Natural killer cell (primary cell): ENCODE measurements at regions not wholly inside any gene's neighbourhood (a gene's known extent, or its start where the extent isn't known, plus 50 kb on each side); places are given as distances from the start of the nearest gene placed in this dataset.

Source experiments
- ATAC-seq, 3 donors: fragments of 150-1000 bp in 2 of 3; fragments of 200-7000 bp in 1 of 3; cut with Tn5 transposase; 1 replicate in 1 of 3; 2 replicates in 2 of 3; pipeline ENCODE4 v1.10.0; 2021; ENCODE audit warnings: mild to moderate bottlenecking in 2 of 3, moderate library complexity in 2 of 3
- DNase-seq, 2 donors: peaks; one replicate each; pipeline versions ENCODE4 v3.0.0 to v3.0.0-alpha.2; 2013 to 2021; ENCODE audit warnings: mixed read lengths in 1 of 2
- H3K27ac ChIP-seq: one replicate; pipeline ENCODE4 v1.5.1; 2013; ENCODE audit warnings: mild to moderate bottlenecking, low read length
- H3K27me3 ChIP-seq: one replicate; pipeline ENCODE4 v1.6.1; 2013; ENCODE audit warnings: low read length; ENCODE audit not compliant: control insufficient read depth, insufficient read depth
- H3K36me3 ChIP-seq: one replicate; pipeline ENCODE4 v1.6.1; 2013; ENCODE audit warnings: low read length; ENCODE audit not compliant: control insufficient read depth, insufficient read depth
- H3K4me1 ChIP-seq: one replicate; pipeline ENCODE4 v1.6.1; 2013; ENCODE audit warnings: low read length; ENCODE audit not compliant: control insufficient read depth, insufficient read depth
- H3K4me3 ChIP-seq: one replicate; pipeline ENCODE4 v1.5.1; 2013; ENCODE audit warnings: low read length
- H3K9me3 ChIP-seq: one replicate; pipeline ENCODE4 v1.6.1; 2013; ENCODE audit warnings: low read length; ENCODE audit not compliant: control insufficient read depth, insufficient read depth
- H3K27ac Mint-ChIP-seq, 2 donors: one replicate each; pipeline ENCODE4 v1.8.0; 2022; ENCODE audit warnings: mild to moderate bottlenecking in 2 of 2, mixed read lengths in 2 of 2, moderate library complexity in 1 of 2
- H3K27me3 Mint-ChIP-seq, 2 donors: one replicate each; pipeline ENCODE4 v1.8.0; 2022; ENCODE audit warnings: low read depth in 2 of 2, mixed read lengths in 2 of 2
- H3K36me3 Mint-ChIP-seq: one replicate; pipeline ENCODE4 v1.8.0; 2022; ENCODE audit warnings: mixed read lengths
- H3K4me1 Mint-ChIP-seq, 2 donors: one replicate each; pipeline ENCODE4 v1.8.0; 2022; ENCODE audit warnings: mixed read lengths in 2 of 2
- H3K4me3 Mint-ChIP-seq: one replicate; pipeline ENCODE4 v1.8.0; 2022; ENCODE audit warnings: mild to moderate bottlenecking, moderate library complexity, mixed read lengths
- H3K9me3 Mint-ChIP-seq, 2 donors: one replicate each; pipeline ENCODE4 v1.8.0; 2022; ENCODE audit warnings: mixed read lengths in 2 of 2
- WGBS: methylation state at CpG from one replicate; pipeline ENCODE4 v1.1.7; 2013; ENCODE audit warnings: missing lambda C conversion rate; ENCODE audit not compliant: insufficient coverage; 5-methylcytosine and 5-hydroxymethylcytosine counted together
- intact Hi-C: fragments of 100-400 bp; cut with micrococcal nuclease; formaldehyde crosslinking; loops from one replicate; pipeline ENCODE4 v1.14.2; 2022
- TF ChIP-seq, protein P1 (sequence below): fragments of 200-600 bp; IDR thresholded peaks from one replicate; pipeline ENCODE4 v1.8.0; 2022; ENCODE audit warnings: antibody characterized with exemption

DNA sequence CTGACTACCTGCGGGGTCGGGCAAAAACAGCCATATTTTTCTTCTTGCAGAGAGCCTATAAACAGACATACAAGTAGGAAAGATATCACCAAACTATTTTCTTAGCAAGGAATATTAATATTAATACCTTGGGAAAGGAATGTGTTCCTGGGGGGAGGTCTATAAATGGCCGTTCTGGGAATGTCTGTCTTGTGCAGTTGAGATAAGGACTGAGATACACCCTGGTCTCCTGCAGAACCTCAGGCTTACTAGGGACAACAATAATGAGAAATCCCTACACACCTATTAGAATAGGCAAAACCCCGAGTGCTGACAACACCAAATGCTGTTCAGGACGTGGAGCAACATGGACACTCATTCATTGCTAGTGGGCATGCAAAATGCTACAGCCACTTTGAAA, 297.2 kb downstream of the DRD1 start:
- no peak overlapping the region for H3K4me3 ChIP-seq
- no peaks in the 10 kb centered on the region for H3K4me1 Mint-ChIP-seq
- 82% methylated on average over 4 of the region's 5 CpGs for WGBS
- no peak for ATAC-seq
- no peaks in the 10 kb centered on the region for H3K36me3 Mint-ChIP-seq
- no peak overlapping the region for H3K27ac Mint-ChIP-seq
- DNase-seq: no peak
- no peak overlapping the region for H3K27ac ChIP-seq
- TF ChIP-seq, protein P1, sequence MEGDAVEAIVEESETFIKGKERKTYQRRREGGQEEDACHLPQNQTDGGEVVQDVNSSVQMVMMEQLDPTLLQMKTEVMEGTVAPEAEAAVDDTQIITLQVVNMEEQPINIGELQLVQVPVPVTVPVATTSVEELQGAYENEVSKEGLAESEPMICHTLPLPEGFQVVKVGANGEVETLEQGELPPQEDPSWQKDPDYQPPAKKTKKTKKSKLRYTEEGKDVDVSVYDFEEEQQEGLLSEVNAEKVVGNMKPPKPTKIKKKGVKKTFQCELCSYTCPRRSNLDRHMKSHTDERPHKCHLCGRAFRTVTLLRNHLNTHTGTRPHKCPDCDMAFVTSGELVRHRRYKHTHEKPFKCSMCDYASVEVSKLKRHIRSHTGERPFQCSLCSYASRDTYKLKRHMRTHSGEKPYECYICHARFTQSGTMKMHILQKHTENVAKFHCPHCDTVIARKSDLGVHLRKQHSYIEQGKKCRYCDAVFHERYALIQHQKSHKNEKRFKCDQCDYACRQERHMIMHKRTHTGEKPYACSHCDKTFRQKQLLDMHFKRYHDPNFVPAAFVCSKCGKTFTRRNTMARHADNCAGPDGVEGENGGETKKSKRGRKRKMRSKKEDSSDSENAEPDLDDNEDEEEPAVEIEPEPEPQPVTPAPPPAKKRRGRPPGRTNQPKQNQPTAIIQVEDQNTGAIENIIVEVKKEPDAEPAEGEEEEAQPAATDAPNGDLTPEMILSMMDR: no peak
- H3K27me3 ChIP-seq: no peaks in the 10 kb centered on the region
- H3K27me3 Mint-ChIP-seq: no peaks in the 10 kb centered on the region
- no peaks in the 10 kb centered on the region for H3K36me3 ChIP-seq
- H3K4me3 Mint-ChIP-seq: no peak overlapping the region
- intact Hi-C loops: no loop called here
- H3K9me3 ChIP-seq: peaks cover 10% of the 10 kb centered on the region
- H3K4me1 ChIP-seq: no peaks in the 10 kb centered on the region
- peaks cover 7 to 12% of the 10 kb centered on the region in 2 donors for H3K9me3 Mint-ChIP-seq

DNA sequence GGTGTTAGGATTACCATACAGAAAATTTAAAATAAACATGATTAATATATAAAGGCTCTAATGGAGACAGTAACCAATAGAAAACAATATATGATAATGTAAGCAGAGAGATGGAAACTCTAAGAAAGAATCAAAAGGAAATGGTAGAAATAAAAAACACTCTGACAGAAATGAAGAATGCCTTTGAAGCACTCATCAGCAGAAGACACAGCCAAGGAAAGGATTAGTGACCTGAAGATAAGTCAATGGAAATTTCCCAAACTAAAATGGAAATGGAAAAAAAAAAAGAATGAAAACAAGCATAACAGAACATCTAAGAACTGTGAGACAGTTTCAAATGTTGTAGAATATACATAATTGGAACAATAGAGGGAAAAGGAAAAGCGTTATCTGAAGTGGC, 302.6 kb downstream of the DRD1 start:
- Histone ChIP-seq H3K4me3 (no peak overlapping the region), H3K36me3 (no peaks in the 10 kb centered on the region), H3K4me1 (no peaks in the 10 kb centered on the region), H3K27me3 (no peaks in the 10 kb centered on the region), H3K27ac (no peak overlapping the region), H3K9me3 (peaks cover 3% of the 10 kb centered on the region)
- Mint-ChIP-seq H3K9me3 (peaks cover 8 to 11% of the 10 kb centered on the region in 2 donors), H3K4me1 (no peaks in the 10 kb centered on the region), H3K36me3 (no peaks in the 10 kb centered on the region), H3K27ac (no peak overlapping the region), H3K4me3 (no peak overlapping the region), H3K27me3 (no peaks in the 10 kb centered on the region)
- DNase-seq: no peak
- TF ChIP-seq, protein P1: no peak
- WGBS: no CpG with 5 or more reads among the region's 1 CpG
- ATAC-seq: no peak
- intact Hi-C loops: no loop called here

DNA sequence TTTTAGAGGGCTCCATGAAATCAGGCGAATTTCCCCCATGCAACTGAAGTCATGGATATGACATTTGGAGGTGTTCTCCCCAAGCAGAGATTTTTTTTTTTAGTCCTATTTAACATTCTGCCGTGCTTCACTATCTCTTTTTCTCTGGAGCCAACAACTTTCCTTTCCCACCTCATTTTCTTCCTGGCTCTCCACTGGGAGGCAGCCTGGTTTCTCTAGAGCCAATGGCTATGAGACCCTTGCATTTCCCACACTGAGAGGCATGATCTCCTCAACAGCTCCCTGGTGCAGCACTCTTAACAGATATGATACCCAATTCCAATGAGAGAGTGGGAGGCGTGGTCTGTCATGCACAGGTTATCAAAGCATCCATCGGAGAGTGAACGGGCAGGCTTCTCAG, 310.8 kb downstream of the DRD1 start:
- ATAC-seq: no peak
- intact Hi-C loops: no loop called here
- Mint-ChIP-seq H3K36me3 (no peaks in the 10 kb centered on the region), H3K9me3 (peaks cover 0 to 4% of the 10 kb centered on the region in 2 donors), H3K27me3 (no peaks in the 10 kb centered on the region), H3K4me3 (no peak overlapping the region), H3K27ac (no peak overlapping the region), H3K4me1 (no peaks in the 10 kb centered on the region)
- no peaks in the 10 kb centered on the region for H3K27me3 ChIP-seq
- H3K27ac ChIP-seq: no peak overlapping the region
- H3K4me1 ChIP-seq: no peaks in the 10 kb centered on the region
- H3K4me3 ChIP-seq: no peak overlapping the region
- no peaks in the 10 kb centered on the region for H3K9me3 ChIP-seq
- TF ChIP-seq, protein P1: no peak
- no peaks in the 10 kb centered on the region for H3K36me3 ChIP-seq
- 74% methylated on average over 5 of the region's 5 CpGs for WGBS
- no peak for DNase-seq

DNA sequence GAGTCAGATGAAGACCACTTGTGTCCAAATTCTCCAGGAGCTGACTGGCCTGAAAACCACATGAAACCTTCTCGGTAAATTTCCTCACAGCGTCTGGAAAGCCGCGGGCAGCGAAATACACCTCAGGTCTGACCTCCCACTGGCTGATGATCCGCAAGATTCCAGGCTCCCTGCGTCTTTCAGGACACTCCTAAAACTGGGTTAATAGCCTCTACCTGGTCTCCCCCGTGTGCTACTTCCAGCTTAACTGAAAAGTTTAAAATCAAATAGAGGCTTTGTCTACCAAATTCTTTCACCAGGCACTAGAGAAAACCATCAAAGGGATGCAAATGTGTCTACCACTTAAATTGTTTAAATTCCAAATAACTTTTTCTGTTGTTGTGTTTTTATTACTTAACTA, 312.6 kb downstream of the DRD1 start:
- Mint-ChIP-seq H3K27me3 (no peaks in the 10 kb centered on the region), H3K36me3 (no peaks in the 10 kb centered on the region), H3K4me1 (no peaks in the 10 kb centered on the region), H3K4me3 (no peak overlapping the region), H3K27ac (no peak overlapping the region), H3K9me3 (peaks cover 0 to 4% of the 10 kb centered on the region in 2 donors)
- Histone ChIP-seq H3K4me1 (no peaks in the 10 kb centered on the region), H3K27ac (no peak overlapping the region), H3K27me3 (no peaks in the 10 kb centered on the region), H3K36me3 (no peaks in the 10 kb centered on the region), H3K9me3 (no peaks in the 10 kb centered on the region), H3K4me3 (no peak overlapping the region)
- ATAC-seq (no peak), DNase-seq (no peak)
- WGBS: 90% methylated on average over 8 of the region's 8 CpGs
- TF ChIP-seq, protein P1: no peak
- intact Hi-C loops: no loop called here
